Coronary artery (tissue), 2 donors: ENCODE measurements at regions not wholly inside any gene's neighbourhood (a gene's known extent, or its start where the extent isn't known, plus 50 kb on each side); places are given as distances from the start of the nearest gene placed in this dataset.

ENCODE experiments used
- DNase-seq: peaks from one replicate; pipeline ENCODE4 v3.0.0-alpha.2; 2017; ENCODE audit warnings: low spot score
- H3K27ac ChIP-seq, 2 donors: fragments of 200-600 bp; sonication (generic); one replicate each; pipeline ENCODE4 v1.5.1; 2016 to 2019
- H3K4me3 ChIP-seq: fragments of 200-600 bp; sonication (generic); 2 replicates; pipeline ENCODE4 v1.5.1; 2016; ENCODE audit warnings: mild to moderate bottlenecking, moderate library complexity
- TF ChIP-seq, protein P1 (sequence below): fragments of 200-600 bp; sonication (generic); IDR thresholded peaks from one replicate; pipeline ENCODE4 v1.5.1; 2019; ENCODE audit warnings: antibody characterized with exemption

- TF ChIP-seq, protein P1, sequence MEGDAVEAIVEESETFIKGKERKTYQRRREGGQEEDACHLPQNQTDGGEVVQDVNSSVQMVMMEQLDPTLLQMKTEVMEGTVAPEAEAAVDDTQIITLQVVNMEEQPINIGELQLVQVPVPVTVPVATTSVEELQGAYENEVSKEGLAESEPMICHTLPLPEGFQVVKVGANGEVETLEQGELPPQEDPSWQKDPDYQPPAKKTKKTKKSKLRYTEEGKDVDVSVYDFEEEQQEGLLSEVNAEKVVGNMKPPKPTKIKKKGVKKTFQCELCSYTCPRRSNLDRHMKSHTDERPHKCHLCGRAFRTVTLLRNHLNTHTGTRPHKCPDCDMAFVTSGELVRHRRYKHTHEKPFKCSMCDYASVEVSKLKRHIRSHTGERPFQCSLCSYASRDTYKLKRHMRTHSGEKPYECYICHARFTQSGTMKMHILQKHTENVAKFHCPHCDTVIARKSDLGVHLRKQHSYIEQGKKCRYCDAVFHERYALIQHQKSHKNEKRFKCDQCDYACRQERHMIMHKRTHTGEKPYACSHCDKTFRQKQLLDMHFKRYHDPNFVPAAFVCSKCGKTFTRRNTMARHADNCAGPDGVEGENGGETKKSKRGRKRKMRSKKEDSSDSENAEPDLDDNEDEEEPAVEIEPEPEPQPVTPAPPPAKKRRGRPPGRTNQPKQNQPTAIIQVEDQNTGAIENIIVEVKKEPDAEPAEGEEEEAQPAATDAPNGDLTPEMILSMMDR = no peak
- H3K4me3 ChIP-seq = no peak overlapping the region
- DNase-seq = no peak
These were observed 540.6 kb upstream of the GCFC2 start for GRCh38 chr2:76251342-76251741.

DNA sequence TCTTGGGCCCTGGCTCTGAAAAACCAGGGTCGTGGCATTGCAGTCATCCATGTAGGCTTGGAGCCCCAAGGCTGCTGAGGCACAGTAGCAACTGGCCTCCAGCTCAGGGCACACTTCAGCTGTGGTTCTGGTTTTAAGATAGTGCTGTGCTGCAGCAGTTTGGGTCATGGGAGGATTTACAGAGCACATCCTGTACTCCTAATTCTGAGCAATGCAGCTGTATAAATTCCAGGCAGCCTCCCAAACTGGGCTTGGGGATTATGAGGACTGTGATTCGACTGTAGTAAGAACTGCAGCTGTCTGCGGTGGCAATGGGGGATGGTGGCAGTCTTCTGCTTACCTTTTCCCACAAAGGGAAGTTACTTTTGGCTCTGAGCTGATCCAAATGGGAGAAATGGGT is 536.3 kb upstream of the GCFC2 start:
- Histone ChIP-seq H3K4me3 (no peak overlapping the region), H3K27ac (no peak overlapping the region)
- TF ChIP-seq, protein P1 = no peak
- no peak for DNase-seq

More at GRCh38 chr2:76251342-76251741, 540.6 kb upstream of the GCFC2 start:
- H3K27ac ChIP-seq = no peak overlapping the region

DNA sequence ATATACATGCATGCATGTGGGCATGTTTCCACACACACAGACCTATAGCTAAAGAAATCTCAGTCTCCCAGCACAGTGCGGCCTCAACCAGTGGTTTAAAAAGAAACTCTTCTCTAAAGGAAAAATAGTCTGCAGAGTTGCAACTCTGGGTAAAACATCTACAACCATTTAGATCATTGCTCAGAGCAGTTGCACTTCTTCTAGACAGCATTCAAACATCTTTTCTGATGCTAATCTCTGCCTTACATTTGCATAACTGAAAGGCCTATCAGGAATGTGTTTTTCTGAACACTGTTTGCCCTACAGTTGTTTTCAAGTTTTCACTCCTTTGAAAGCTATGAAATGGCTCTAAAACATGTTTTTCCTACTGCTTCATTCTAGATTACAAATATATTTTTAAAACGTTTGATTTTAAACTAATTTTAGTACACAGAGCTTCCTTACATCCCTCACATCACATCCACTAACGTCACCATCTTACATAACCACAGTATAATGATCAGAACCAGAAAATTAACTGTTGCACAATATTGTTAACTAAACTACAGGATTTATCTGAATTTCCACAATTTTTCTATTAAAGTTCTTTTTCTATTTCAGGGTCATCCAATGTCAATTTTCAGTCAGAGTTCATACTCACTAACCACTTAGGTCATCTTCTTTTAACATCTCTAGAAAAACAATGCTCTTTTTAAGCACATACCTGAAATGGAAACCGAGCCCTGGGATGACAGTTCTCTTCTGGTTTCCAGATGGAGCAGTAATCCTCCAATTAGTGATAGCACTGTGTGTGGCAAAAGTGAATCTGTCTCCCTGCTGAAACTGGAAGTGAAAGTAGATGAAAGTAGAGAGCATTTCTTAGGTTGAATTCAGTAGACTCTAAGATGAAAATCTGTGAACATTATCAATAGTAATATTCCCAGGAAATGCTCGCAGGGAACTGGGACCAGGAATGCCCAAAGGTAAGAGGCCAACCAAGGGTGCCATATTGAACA is 501.6 kb upstream of the GCFC2 start:
- Histone ChIP-seq H3K4me3 (no peak overlapping the region), H3K27ac (no peak overlapping the region)
- TF ChIP-seq, protein P1 = no peak
- DNase-seq = no peak

DNA sequence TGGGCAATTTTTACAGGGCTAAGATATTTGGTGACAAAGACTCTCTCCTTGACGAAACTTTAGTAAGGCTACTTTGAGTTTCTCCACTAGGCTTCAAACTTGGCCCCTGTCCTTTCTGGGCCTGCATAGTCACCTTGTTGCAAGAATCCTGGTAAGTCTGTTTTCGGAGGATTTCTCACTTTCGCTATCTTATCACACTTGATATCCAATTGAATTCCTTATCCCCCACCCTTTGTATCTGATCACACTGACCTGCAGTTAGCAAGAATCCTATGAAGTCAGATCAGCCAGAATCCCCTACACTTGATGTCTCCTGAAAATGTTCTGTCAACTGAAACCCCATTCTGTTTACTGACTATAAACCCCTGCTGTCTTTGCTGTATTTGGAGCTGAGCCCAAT is 499.8 kb upstream of the GCFC2 start:
- Histone ChIP-seq H3K27ac (no peak overlapping the region), H3K4me3 (no peak overlapping the region)
- DNase-seq = no peak
- TF ChIP-seq, protein P1 = no peak

GRCh38 chr2:76204048-76204447 is 493.3 kb upstream of the GCFC2 start:
- no peak for DNase-seq
- no peak overlapping the region for H3K27ac ChIP-seq
- TF ChIP-seq, protein P1 = no peak
- no peak overlapping the region for H3K4me3 ChIP-seq

DNA sequence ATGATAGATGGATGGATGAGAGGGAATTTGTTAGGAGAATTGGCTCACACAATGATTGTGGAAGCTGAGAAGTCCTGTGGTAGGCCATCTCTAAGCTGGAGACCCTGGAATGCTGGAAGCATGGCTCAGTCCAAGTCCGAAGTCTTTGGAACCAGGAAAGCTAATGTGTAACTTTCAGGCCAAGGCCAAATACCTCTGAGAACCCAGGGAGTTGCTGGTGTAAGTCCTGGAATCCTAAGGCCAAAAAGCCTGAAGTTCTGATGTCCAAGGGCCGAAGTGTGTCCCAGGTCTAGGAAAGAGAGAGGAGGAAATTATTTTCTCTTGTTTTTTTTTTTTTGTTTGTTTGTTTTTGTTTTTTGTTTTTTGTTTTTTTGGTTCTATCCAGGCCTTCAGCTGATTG is 492.2 kb upstream of the GCFC2 start:
- Histone ChIP-seq H3K4me3 (no peak overlapping the region), H3K27ac (no peak overlapping the region)
- DNase-seq = no peak
- TF ChIP-seq, protein P1 = no peak
